Effector CD8-positive, alpha-beta T cell (primary cell): ENCODE measurements at regions not wholly inside any gene's neighbourhood (a gene's known extent, or its start where the extent isn't known, plus 50 kb on each side); places are given as distances from the start of the nearest gene placed in this dataset.
"Not testable (repeated sequence)": the region's sequence is repeated elsewhere in the genome, so short reads cannot be mapped to it uniquely, and the experiment has no call there.

Source experiments
- DNase-seq: peaks from one replicate; lab custom pipeline; 2025; lab: John Stamatoyannopoulos, UW

DNA sequence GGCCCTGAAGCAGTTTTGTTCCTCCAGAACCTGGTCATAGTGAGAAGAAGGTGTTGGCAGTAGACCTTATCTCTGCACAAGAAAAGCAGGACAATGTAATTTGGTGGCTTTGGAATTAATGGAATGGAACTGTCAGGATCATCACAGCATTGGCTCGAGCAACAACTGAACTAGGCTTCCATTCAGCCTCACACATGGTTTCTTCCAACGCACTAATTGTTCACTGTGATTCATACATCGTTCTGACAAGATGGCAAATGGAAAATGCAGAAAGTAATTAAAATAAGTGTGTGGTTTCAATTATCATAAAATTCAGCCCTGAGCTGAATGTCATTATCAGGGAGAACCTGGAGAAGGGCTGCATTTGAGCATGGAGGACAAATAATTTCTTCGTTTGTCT is 80.6 kb downstream of the MFSD1 start:
- no peak for DNase-seq

- DNase-seq: no peak
Measured at GRCh38 chr3:158896729-158897128, 94.9 kb downstream of the MFSD1 start.

- DNase-seq: no peak
Measured at GRCh38 chr3:158906749-158907148, 104.9 kb downstream of the MFSD1 start.

DNA sequence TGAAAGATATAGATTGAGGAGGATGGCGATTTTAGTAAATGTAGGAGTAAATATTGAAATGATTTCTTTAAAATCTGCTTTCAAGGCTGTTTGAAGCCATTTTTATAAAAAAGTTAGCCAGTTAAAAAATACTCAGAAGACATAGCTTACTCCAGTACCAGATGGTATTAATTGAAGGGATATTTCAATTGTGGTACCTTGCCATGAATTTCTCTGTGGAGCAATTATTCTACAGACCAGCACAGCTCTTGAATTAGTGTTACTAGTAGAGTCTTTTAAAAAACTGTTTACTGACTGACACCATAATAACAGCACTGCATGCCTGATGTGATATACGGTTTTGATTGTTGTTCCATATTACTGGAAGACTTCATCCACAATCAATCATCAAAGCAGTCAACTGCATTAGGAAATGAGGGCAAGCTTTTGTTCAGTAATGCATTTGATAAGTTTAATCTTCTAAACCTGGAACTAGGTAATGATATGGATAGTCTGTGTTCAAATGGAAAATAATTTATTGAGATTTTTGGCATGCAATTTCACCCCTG is 106.4 kb downstream of the MFSD1 start:
- no peak for DNase-seq

DNA sequence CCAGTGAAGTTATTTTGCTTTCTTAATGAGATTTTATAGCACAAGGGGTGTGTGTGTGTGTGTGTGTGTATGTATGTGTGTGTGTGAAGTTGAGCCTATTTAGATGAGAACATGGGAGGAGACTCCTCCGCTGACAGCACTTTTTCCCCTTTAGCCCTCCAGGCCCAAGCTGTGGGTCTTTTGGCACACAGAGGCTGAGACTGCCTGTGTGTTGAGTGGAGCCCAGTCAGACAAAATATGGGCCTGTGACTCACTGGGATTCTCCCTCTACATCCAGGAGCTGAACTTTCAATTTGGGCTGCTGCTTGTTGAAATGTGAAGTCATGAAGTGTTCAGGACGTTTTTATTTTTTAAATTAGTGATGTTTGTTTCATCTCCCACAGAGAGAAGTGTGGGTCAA is 108.0 kb downstream of the MFSD1 start:
- DNase-seq: no peak

DNA sequence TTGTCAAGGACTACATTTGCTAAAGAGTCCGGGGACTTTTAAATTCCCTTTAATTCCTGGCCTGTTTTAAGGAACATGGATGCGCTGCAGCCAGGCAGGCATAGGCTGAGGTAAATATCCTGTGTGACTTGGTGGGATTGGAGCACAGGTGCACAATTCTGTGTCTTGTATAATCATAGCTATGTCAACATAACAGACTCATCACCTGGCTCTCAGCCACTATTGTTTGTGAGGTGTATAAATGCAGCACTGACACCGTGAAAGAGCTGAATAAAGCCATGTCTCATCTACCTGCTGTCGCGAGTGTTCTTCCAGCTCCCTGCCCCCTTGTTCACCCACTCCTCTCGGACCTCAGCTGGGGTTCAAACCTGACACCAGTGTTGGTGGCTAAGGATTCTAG is 109.7 kb downstream of the MFSD1 start:
- DNase-seq: no peak

DNA sequence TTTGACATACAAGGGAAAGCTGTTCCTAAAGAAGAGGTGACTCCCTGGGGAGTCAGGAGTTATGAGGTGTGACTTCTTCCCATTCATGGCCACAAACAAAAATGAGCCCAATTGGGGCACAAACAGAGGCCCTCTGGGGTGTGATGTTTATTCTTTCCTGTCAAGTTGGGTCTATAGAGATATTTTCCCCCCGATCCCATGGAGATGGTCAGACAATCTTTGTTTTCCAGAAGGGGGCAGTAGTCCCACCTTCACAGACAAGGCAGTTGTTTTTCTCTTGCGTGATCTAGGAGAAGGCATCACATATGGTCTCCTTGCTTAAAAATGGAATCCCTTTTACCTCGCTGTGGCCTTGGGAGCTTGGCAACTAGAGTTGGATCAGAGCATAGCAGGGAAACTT is 110.3 kb downstream of the MFSD1 start:
- no peak for DNase-seq

GRCh38 chr3:158912621-158913020 is 110.8 kb downstream of the MFSD1 start:
- no peak for DNase-seq

DNA sequence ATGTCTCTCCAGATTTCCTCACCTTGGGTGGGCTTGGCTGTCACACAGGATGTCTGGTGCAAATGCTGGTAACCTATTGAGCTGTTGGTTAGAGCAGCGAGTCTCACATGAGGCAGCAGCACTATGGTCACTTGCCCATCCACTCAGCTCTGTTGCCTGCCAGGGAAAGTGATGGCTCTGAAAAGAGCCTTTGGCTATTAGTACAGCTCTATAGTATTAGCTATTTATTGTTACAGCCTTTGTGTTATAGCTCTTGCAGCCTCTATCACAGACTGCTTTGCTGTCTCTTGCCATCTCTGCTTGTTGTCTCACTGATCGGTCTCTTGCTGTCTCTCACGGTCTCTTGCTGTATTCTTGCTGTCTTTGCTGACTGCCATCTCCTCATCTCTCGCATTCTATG is 114.3 kb downstream of the MFSD1 start:
- no peak for DNase-seq

DNA sequence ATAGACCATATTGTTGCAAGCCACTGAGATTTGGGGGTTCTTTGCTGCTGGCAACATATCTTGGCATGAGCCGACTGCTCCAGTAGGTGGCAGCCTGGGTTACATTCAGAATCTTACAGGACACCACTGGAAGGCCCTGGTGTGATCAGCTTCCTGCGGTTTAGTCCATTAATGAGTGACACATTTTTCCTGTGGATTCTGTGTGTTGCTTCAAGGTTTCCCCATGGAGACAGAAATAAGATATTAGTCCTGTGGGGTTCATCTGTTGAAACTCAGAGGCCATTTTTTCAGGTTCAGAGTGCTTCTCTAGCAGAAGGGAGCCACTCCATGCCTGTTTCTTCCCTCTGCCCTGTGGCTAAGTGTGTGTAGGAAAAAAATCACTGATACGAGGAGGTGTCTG is 116.2 kb downstream of the MFSD1 start:
- DNase-seq: no peak

DNA sequence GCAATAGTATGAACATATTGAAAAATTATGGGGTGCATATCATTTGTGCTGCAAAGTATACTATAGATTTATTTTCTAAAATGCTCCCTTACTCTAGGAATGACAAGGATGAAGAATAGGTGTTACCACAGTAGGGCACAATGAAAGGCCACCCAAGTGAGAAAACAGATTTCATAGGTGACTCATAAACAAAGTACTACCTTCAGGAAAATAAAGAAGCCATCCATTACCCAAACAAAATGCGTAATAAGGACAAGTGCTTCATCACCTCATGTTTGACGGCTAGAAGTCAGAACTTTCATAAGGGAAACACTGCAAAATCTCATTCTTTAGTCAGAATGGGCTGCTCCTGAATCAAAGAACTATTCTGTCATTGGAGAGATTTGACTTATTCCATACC is 116.6 kb downstream of the MFSD1 start:
- DNase-seq: no peak

GRCh38 chr3:158920371-158920770 is 118.5 kb downstream of the MFSD1 start:
- no peak for DNase-seq

DNA sequence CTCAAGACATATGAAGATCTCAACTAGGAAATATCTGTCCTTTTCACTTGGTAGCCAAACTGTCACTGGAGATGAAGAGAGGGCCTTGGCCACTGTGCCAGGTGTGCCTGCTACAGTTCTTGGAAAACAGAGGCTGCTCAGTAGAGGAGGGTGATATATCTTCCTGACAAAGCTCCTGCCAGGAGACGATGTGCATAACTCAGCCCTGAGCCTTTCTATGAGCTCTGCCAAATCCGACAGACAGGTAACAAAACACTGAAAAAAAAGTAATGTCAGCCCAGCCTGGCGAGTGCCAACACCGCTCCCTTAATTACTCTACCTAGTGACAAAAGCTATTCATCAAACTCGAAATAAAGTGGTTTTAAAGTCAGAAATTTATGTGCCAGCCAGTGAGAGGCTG is 123.2 kb downstream of the MFSD1 start:
- DNase-seq: no peak

DNA sequence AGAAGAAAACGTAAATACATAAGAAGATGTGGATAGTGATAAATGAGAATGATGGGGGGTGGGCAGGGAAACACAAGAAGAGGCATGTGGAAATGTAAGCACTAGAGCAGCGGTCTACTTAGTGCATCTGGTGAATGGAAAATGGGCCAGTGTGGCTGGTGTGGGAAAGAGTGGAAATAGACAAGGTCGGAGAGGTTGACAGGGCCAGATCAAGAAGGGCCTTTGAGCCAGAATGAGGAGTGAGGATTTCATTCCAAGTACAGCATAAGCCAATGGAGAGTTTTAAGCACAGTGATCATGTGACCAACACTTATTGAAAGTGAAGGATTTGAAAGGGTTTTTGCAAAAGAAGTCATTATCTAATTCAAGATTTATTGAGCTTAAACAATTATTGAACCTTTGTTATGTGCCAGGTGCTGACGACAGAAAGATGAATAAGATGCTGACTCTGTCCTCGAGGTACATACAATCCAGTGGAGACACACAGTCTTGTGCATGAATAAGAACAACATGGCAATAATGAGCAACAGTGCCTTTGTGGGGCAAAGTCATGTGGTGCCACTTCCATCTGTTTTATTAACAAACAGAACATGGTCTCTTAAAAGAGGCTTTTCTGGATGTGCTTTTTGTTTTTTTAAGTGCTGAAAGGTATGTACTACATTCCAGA is 124.1 kb downstream of the MFSD1 start:
- no peak for DNase-seq

GRCh38 chr3:158935846-158936245 is 134.0 kb downstream of the MFSD1 start:
- DNase-seq: no peak

DNA sequence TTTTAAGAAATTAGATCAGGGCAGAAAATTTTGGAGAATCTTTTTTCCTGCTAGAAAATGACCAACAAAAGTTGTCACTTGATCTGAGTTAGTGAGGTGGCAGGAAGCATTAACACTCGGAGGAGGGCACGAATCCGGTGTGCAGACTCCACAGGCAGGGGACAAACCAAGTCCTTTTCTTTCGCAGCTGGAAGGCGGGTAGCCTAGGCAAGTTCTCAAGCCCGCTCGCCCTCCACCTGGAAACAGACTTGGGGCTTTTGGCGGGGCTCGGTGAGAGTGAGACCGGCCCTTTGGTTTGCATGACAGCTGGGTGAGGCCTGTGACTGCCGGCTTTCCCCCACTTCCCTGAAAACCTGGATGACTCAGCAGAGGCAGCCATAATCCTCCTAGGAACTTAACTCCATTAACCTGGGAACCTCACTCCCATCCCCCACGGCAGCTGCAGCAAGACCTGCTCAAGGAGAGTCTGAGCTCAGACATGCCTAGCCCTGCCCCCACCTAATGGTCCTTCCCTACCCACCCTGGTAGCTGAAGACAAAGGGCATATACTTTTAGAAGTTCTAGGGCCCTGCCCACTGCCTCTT is 134.8 kb downstream of the MFSD1 start:
- DNase-seq: no peak

DNA sequence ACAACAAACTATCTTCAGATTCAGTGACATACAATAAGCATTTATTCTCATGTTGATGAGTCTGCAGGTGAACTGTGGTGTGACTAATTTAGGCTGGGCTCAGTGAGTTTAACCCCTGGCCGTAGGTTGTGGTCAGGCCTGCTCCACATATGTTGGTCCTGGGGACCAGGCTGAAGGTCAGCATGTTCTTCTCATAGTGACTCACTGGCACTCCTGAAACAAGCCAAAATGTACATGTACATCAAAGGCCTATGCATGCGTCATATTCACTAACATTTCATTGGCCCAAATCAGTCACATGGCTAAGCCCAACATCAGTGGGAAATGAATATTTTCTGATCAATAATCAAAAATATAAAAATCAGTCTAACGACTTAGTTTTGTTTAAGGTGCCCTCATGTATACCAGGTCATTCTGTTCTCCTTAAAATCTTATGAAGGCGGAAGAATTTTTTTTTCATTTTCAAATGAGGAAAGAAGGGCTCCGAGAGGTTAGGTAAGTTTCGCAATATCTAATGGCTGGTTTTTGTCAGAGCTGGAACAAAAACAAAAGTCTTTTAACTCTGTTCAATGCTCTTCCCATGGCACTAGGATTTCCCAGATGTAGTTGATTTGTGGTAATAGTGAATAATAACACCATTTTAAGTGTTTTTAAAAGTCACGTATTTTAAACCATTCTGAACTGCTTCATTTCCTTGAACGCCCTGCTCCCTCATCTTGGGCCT is 148.5 kb downstream of the MFSD1 start:
- DNase-seq: no peak

- no peak for DNase-seq
Measured at GRCh38 chr3:158953131-158953530, 151.3 kb downstream of the MFSD1 start.

GRCh38 chr3:158954420-158954819 is 152.6 kb downstream of the MFSD1 start:
- no peak for DNase-seq

DNA sequence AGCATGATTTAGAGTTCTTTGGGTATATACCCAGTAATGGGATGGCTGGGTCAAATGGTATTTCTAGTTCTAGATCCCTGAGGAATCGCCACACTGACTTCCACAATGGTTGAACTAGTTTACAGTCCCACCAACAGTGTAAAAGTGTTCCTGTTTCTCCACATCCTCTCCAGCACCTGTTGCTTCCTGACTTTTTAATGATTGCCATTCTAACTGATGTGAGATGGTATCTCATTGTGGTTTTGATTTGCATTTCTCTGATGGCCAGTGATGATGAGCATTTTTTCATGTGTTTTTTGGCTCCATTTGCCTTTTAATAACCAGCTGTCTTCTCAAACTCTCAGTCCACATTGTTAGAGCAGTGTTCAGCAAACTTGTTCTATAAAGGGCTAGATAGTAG is 155.9 kb downstream of the MFSD1 start:
- not testable (repeated sequence) for DNase-seq

- no peak for DNase-seq
Measured at GRCh38 chr3:158958873-158959272, 157.0 kb downstream of the MFSD1 start.

GRCh38 chr3:158961471-158961870 is 159.6 kb downstream of the MFSD1 start:
- no peak for DNase-seq

DNA sequence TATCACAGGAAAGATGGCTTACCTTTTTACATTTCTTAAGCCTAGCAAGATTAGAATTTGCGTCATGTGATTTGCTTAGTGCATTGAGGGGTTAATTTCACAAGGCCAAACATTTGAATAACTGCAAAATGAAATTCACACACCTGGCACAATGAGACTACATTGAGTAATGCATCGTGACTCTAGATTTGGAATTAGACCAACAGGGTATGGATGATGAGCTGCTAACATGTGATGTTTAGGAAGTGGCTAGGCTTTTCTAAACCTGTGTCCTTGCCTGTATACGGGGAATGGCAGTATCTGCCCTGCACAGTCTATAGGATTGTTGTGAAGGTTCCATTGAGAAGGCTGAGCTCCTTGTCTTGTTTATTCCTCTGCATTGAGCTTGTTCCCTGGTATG is 160.1 kb downstream of the MFSD1 start:
- DNase-seq: no peak
